Stimulated activated CD8-positive, alpha-beta memory T cell treated with anti-CD3 and anti-CD28 coated beads, Interleukin-15, amount 100 ng/mL, for 4 hours (primary cell): ENCODE measurements at regions not wholly inside any gene's neighbourhood (a gene's known extent, or its start where the extent isn't known, plus 50 kb on each side); places are given as distances from the start of the nearest gene placed in this dataset.
"Not testable (repeated sequence)": the region's sequence is repeated elsewhere in the genome, so short reads cannot be mapped to it uniquely, and the experiment has no call there.

Experiments used
- DNase-seq, 2 donors: peaks; one replicate each; pipeline ENCODE4 v3.0.0-alpha.2; 2020; ENCODE audit warnings: low read depth in 2 of 2

DNA sequence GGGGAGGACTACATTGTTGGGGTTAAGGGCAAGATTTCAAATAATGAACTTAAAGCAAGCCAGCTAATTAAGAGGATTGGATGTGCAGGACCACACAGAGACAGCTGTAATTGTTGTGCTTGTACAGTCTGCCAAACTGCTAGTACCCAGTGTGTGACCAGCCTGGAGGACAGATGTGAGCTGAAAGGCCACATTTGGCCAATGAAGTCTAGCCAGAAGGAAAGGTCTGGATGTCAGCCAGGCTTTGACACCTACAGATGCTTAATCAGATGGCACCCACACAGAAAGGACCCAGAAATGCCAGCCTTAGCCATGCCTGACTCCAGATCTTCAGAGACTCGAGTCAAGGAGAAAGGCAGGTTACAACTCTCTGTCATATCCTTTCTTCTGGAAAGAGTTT is 491.1 kb downstream of the KIF4B start:
- no peak for DNase-seq

DNA sequence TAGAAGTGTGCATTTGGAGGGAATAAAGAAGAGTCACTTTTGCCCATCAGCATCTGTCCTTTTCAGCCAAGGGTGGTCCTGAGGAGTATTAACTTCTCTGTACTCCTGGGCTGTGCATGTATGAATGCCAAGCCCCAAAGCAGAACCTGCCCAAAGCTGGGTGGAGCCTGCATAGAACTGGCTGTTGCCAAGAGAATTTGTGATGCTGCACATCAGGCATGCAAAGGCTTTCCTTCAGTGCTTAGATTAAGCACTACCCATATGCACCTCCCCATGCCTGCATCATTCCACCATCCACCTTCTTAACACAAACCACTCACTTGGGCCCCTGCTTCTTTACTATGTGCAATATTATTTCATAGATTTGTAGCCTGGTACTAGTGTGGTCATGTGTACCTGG is 493.8 kb downstream of the KIF4B start:
- DNase-seq: no peak

DNA sequence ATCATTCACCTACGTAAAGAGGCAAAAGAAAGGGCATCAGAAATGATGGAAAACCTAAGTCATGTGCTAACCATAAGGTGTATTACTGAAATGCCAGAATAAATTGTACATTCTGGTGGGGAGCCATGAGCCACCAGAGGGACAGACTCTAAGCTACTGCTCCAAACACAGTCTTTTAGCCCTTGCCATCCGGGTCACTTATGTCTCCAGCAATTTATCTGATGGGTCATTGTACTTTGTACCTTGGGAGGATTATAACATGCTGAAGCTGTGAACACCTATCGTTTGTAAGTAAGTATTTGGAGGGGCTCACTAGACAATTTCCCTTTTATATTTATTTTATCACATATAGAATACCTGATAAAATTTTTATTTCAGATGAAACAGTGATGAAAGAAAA is 495.1 kb downstream of the KIF4B start:
- no peak for DNase-seq

DNA sequence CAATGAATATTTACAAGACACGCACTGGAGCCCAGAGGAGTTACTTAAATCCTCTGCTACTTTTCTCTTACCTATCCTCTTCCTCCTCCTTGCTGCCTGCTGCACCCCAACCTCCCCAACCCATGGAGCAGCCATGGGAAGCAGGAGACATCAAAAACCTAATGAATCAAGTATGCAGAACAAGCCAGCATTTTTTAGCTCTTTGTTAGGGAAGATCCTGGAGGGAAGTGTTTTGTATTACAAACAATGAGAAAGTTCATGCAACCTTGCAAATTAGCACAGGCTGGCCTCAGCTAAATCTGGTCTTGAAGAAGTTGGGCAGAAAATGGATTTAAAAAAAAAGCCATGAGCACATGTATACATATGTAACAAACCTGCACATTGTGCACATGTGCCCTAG is 498.8 kb downstream of the KIF4B start:
- DNase-seq: no peak

DNA sequence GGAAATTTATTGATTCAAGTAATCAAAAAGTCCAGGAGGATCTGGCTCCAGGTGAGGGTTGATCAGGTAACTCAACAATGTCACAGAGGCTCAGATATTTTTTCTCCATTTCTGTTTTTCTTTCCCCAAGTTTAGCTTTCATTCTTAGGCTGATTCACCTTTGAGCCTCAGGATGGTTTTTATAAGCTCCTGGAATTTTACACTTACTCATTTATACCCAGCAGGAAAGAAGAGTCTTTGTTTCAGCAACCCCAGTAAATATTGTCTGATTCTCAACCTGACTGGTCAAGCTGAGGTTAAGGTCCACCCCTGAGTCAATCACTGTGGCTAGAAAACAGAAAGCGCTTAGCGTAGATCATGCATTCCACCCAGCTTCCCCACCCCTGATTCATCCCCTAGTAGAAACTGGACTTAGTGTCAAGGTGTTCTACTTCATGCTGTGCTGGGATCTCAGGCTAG is 500.6 kb downstream of the KIF4B start:
- DNase-seq: no peak

DNA sequence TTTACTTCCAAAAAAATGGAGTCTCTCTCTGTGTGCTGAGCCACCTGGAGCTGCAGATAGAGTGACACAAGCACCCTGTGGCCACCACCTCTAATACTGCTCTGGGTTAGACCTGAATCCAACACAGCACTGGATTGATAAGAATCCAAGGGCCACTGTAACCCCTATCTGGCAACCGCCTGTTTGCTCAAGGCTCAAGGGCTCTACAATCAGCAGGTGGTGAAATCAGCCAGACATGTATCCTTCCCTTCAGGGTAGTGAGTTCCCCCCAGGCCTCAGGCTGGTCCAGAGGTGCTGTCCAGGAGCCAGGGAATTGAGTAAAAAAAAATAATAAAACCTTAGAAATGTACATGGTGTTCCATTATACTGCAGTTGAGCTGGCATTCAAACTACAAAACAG is 509.0 kb downstream of the KIF4B start:
- DNase-seq: no peak

DNA sequence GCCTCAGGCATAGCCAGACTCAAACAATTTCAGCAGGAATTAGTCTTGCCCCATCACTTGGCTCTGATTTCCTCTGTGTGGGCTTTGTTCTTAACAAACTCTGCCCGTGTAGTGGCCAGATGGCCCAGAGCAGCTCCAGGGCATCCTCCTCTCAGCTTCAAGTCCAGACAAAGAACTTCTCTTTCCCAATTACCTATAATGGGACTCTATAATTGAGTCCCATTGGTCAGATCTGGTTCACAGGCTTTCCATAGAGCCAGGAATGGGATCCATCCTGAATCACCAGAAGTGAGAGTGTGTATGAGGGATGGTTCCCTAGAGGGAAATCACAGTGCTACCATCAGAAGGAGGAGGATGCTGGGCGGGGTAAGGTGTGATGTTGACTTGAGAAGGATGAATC is 515.8 kb downstream of the KIF4B start:
- no peak for DNase-seq

DNA sequence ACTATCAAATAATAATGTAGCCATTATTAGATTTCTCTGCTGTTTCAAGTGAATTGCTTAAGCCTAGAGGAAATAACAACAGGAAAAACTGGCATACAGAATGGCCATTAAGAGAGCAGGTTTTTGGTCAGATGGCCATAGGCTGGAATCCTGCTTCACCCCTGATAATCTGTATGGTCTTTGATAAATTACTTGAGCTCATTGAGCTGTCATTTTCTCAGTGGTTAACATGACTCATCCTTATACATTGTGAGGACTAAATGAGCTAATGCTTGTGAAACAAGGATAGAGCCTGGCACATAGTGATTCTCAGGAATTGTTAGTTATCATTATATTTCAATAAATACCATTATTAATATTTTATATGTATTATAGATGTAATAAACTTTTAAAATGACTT is 516.5 kb downstream of the KIF4B start:
- no peak for DNase-seq

DNA sequence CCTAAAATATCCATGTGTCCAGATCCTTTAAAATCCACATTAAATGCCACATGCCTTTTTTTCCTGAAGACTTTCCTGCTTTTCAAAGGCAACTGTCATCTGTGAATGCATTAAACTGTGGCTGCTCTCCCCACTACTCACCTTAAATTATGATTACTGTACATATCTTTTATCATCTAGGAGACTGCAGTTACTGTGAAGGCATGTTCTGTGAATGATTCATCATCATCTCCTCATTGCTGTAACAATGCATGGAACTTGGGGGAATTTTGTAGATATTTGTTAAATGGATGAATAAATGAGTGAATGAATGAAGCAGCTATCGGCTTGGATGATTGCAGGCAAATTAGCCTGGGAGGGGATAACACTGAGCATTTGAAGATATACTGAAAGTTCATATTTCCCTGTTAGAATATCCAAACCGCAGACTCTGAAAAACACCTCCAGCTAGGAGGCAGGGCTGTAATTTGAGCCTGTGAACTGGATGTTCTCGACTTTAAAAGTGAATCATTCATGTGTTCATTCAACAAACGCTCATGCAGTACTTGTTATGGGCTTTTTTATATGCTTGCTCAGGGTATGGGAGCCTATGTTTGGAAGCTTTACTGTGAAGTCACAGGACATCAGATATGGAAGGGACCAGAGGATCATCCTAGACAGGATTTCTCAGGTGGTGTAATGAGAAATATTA is 519.2 kb downstream of the KIF4B start:
- no peak for DNase-seq

DNA sequence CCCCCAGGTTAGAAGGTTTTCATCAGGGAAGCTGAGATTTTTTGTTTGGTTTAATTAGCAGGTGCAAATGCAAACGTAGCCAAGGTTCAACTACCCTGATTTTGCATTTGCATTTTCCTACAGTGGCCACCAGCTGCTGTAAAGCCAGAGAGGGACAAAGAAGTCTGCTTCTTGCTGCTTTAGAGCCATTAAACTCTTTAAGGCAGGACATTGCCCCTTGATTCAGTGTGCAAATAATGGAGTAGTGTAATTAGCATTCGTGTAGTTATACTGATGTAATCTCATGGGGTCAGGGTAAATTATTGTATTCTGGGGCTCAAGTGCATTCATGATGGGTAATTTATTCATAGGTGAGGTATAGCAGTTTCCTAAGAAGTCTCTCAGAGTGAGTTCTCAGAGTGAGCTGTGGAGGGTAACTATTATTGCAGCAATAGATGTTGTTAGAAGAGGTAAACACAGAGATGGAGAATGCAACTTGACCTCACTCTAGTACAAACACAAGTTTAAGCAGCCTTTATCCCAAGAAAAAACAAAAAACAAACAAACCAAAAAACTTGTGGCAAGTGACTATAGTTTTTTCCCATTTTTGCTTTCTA is 526.5 kb downstream of the KIF4B start:
- DNase-seq: no peak

DNA sequence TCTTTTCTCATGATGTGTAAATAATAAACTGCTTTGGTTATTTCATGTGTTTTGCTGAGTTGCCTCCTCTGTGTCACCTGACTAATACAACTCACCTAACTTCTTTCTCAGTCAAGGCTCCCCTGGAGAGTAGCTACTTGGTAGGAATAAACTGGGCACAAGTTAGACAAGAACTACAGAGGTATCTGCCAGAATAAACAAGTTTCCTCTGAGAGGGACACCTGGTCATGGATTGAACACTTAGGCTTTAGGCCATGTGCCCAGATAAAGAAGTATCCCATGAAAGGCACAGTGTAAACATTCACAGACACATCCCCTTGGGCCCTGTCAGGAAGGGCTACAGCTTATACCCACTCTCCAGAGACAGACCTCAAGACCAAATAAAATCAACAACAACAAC is 532.5 kb downstream of the KIF4B start:
- no peak for DNase-seq

DNA sequence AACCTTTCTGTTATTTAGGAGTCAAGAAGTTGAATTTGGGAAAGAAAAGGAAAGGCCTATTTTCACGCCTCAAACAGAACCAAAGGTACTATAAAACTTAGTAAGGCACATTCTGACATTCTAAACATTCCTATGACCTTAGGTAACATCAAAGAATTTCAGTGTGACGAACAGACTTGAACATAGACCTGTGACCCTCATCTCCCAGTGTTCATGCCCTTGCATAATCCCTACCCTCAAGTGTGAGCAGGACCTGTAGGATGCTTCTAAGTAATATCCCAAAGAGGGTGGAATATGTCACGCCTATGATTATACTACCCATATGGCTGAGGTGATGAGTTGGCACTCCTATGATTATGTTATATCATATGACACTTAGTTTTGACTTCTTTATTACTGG is 540.9 kb downstream of the KIF4B start:
- DNase-seq: no peak

DNA sequence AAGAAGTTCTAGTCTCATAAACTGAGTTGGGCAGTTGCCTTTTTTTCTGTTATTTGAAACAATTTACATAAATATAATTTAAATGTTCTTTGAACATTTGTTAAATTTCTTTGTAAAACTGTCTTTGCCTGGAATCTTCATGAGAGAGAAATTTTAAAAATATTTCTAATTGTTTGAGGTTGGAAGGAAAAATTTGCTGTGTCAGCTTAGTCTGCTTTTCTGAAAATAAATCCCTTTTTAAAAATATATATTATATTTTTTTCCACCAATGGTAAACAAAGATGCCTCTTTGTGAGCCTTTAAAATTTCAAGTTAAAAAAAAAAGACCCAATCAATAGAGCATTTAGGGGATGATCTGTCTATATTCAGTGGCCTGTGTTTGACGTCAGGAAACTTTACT is 542.7 kb downstream of the KIF4B start:
- DNase-seq: no peak

DNA sequence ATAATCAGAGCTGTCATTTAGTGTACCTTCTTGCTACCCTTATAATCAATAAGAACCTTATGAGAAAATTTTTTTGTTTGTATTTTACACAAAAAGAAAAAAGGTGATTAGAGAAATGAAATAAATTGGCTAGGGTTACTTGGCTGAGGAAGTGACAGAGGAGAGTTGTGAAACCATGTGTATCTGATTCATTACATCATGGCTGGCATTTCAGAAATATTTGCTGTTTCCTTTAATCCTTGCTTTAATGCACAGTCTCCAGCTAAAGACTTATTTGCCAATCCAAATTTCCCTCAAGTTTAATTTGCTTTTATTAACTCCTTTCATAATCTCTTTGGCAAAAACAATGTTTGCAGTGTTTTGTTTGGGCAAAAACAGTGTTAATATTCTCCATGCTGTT is 543.1 kb downstream of the KIF4B start:
- no peak for DNase-seq

DNA sequence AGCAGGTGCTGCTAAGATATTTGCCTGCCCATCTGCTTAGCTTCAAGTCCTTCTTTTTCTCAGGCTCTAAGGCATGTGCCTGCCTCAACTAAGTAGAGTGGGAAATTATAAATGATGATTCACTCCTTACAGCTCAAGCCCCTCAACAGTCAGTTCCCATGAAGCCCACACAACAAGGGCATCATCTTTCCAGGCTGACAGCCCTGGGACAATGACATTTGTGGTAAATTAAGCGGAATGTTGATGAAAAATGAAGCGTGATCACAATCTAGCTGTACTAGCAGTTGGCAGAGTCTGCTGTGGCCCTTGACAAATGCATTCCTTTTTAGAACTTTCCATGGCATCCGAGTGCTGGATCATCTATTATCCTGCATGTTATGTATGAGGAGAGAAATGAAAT is 548.6 kb downstream of the KIF4B start:
- DNase-seq: no peak

DNA sequence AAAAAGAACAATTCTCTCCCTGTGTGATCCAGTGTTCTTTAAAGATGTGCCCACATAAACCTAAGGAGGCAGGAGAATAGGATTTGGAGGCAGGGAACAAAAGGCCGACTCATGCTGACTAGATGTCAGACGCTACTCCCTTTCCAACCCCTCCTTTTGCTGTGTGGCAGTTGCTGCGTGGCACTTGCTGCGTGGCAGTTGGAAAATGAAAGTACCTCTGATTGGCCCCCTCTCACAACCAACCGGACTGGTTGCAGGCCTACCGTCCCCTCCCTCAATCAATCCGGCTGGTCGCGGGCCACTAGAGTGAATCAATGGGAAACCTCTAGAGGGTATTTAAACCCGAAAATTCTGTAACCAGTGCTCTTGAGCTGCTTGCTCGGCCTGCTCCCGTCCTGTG is 551.0 kb downstream of the KIF4B start:
- no peak for DNase-seq

DNA sequence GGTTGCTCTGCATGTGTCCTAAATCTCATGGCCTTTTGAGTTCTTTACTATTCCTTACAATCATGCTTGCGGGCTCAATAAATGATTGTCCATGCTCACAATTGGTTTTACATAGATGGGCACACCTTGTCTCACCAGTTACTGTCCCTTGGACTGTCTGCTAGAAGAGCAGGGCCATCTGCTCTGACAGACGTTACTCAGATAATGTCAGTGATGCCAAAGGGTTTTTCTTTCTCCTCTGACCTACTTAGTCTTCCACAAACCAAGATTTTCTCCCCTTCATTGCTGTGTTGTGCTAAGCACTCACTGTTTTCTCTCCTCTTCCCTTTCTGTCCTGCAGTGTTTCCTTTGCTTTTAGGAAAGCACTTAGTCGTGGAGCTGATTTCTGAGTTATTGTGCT is 562.3 kb downstream of the KIF4B start:
- DNase-seq: no peak

DNA sequence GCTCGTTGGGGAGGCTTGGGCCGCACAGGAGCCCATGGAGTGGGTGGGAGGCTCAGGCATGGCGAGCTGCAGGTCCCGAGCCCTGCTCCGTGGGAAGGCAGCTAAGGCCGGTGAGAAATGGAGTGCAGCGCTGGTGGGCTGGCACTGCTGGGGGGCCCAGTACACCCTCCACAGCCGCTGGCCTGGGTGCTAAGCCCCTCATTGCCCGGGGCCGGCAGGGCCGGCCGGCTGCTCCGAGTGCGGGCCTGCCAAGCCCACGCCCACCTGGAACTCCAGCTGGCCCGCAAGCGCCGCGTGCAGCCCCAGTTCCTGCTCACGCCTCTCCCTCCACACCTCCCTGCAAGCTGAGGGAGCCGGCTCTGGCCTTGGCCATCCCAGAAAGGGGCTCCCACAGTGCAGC is 573.3 kb downstream of the KIF4B start:
- DNase-seq: not testable (repeated sequence)

DNA sequence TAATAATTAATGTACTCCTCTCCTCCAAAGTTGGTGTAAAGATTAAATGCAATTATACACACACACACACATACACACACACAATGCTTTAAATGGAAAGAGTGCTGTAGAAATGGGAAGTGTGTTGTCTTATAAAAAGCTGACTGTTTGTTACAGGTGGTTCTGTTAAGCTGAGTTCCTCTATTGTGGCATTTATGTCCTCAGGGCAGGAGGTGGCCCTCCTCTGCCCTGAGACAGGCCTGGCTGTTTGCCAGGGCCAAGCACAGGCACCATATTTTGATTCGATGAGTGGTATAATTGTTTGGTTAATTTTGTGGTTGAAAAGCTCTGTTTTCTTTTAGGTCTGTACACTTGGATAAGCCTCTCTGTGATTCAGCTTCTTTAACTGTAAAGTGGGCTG is 573.9 kb downstream of the KIF4B start:
- DNase-seq: no peak

DNA sequence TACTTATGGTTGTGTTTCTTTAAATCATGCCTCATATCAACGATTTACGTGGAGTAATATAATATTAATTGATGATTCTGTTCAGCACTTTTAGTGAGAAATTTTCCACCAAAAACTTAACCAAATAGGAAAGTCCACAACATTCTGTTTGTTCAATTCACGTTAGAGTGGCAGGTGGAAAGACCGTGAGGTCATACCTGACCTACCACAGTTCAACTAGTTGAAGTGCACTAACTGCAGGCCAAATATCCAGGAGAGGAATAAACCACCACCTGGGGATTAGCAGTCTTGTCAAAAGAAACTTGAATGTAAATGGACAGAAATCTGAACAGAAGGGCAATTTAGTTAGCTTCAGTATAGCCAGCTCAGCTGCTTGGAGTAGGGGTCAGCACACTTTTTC is 577.7 kb downstream of the KIF4B start:
- DNase-seq: no peak

DNA sequence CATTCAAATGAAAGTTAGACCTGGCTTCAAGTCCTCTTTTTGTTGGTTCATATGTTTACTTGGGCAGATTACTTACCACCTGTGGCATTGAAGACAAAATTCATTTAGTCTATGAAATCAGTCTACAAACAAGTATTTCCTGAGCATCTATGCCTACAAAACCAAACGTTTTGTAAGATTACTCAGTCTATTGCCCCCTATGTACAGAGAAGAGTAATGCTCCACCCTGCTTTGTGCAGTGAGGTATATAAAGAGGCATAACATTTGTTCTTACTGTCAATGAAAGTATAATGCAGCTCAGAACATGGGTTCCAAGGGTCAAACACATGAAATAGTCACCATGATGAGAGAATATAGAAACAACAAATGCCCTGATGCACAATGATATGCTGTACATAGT is 580.7 kb downstream of the KIF4B start:
- no peak for DNase-seq

DNA sequence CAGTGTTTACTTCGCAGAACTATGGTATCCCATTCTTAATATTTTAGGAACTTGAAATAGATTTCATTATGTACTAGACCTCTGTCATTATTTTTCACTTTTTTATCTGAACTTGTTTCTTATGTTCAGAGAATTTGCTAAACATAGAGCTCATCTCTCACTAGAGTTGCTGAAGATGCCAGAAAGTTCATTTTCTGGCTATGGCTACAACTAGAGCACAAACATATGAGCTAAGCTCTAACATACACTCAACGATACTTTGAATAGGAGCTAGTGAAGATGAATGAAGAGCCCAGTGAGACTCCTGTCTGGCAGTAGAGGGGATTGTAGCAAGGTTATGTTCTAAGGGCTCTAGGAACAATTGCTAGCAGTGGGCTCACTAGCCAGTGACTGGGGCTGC is 582.2 kb downstream of the KIF4B start:
- DNase-seq: no peak

DNA sequence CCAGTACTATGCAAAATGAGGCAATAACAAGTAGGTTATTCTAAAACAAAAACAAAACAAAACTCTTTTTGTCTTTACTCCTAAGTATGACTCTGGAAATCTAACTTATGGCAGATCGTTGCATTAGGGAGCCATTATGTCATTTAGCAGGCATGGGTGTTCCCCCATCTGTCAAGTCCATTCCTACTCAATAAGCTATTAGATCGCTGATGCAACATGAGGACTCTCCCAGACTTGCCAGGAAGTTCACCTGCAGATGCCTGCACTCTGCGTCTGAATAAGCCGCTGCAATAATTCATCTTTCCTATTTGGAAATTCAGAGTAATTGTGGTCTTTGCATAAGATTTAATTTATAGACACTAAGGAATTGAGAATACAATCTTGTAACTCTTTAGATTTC is 585.0 kb downstream of the KIF4B start:
- no peak for DNase-seq

DNA sequence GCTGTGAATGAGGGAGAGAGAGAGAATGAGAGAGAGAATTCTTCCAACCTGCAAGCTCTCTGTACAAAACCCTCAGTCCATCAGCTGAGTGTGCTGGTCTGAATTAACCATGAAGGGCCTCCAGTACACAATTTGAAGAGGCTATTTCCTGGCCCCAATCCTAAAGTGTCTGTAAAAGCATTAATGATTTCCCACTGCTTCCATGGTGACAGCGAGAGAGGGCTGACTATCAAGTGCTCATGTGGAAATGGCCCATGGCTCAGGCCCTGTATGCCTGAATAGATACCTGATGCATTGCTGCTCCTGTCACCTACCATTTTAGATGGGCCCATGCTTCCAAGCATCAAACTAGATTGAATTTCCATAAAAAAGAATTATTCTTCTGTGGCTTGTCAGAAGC is 592.4 kb downstream of the KIF4B start:
- DNase-seq: no peak
